HepG2 (cell line): ENCODE measurements at regions not wholly inside any gene's neighbourhood (a gene's known extent, or its start where the extent isn't known, plus 50 kb on each side); places are given as distances from the start of the nearest gene placed in this dataset.

Source experiments
- ATAC-seq: fragments of 200-7000 bp; cut with Tn5 transposase; 3 replicates; pipeline ENCODE4 v1.9.1; 2020; ENCODE audit warnings: mild to moderate bottlenecking, moderate library complexity
- BruUV-seq: library from RNA; stranded (reverse); fragments of 400-500 nt; replicated peaks from 2 replicates; lab custom pipeline; 2021; lab: Mats Ljungman, UMichigan
- CTCF ChIA-PET: fragments of 300-600 bp; formaldehyde crosslinking; extraction: SDS; loops from one replicate; lab custom pipeline; 2021; ENCODE audit warnings: low total read pairs, inconsistent platforms, low intra/inter-chr PET ratio; lab: Yijun Ruan, JAX
- POLR2A ChIA-PET: fragments of 350-600 bp; sonication (Branson Sonifier 250); formaldehyde crosslinking; loops from one replicate; lab custom pipeline; 2020; ENCODE audit warnings: antibody characterized with exemption, inconsistent platforms; lab: Yijun Ruan, JAX
- DNase-seq: peaks from one replicate; pipeline ENCODE4 v3.0.0-alpha.2; 2015; ENCODE audit warnings: low spot score
- FAIRE-seq: peaks from 3 replicates; lab custom pipeline; 2011; peaks lifted over from hg19 to GRCh38; lab: Jason Lieb, UNC
- H2AFZ ChIP-seq: one replicate; pipeline ENCODE4 v1.6.1; 2011; ENCODE audit warnings: low read length, inconsistent platforms
- H3K27ac ChIP-seq: fragments of 300-600 bp; 3 replicates; pipeline ENCODE4 v1.8.0; 2011; ENCODE audit warnings: mixed run types, mild to moderate bottlenecking, mixed read lengths, low read length, inconsistent platforms; ENCODE audit not compliant: insufficient read depth; ENCODE audit errors: extremely low read length
- H3K27me3 ChIP-seq, 2 experiments: fragments of 200-600 bp in 1 of 2; 2 replicates in 1 of 2; 3 replicates in 1 of 2; pipeline versions ENCODE4 v1.6.0 to v1.8.0; 2011; ENCODE audit warnings: low read length in 2 of 2, mild to moderate bottlenecking in 2 of 2, moderate library complexity in 2 of 2, inconsistent platforms in 1 of 2; ENCODE audit not compliant: insufficient read depth in 2 of 2, control insufficient read depth in 1 of 2
- H3K36me3 ChIP-seq, 2 experiments: fragments of 200-600 bp in 1 of 2; replicated peaks in 1 of 2; 2 replicates in 1 of 2; 3 replicates in 1 of 2; pipeline versions ENCODE4 v1.5.1 to v1.8.0; 2011; ENCODE audit warnings: low read length in 2 of 2, inconsistent platforms in 1 of 2; ENCODE audit not compliant: insufficient read depth in 2 of 2, control insufficient read depth in 1 of 2
- H3K4me1 ChIP-seq: 2 replicates; pipeline ENCODE4 v1.5.1; 2012; ENCODE audit warnings: low read length, inconsistent platforms; ENCODE audit not compliant: insufficient read depth
- H3K4me2 ChIP-seq: 2 replicates; pipeline ENCODE4 v1.6.0; 2011; ENCODE audit warnings: low read depth, low read length, inconsistent platforms
- H3K4me3 ChIP-seq, 3 experiments: fragments of 200-600 bp in 1 of 3; sonication (generic), shearing (Covaris generic) in 1 of 3; replicated peaks in 1 of 3; 2 replicates each; pipeline ENCODE4 v1.5.1; 2011 to 2016; ENCODE audit warnings: low read length in 3 of 3, inconsistent platforms in 2 of 3, low read depth in 2 of 3, mild to moderate bottlenecking in 2 of 3, control low read depth in 1 of 3, mixed read lengths in 1 of 3; ENCODE audit not compliant: insufficient read depth in 1 of 3
- H3K79me2 ChIP-seq: one replicate; pipeline ENCODE4 v1.6.1; 2011; ENCODE audit warnings: low read length, inconsistent platforms; ENCODE audit not compliant: insufficient read depth
- H3K9ac ChIP-seq: 2 replicates; pipeline ENCODE4 v1.6.0; 2011; ENCODE audit warnings: mild to moderate bottlenecking, low read depth, low read length, inconsistent platforms; ENCODE audit not compliant: insufficient read depth
- H3K9me3 ChIP-seq: 2 replicates; pipeline ENCODE4 v1.5.1; 2012; ENCODE audit warnings: mild to moderate bottlenecking, low read length
- H4K20me1 ChIP-seq: 2 replicates; pipeline ENCODE4 v1.6.0; 2011; ENCODE audit warnings: inconsistent platforms, mild to moderate bottlenecking, low read length, moderate library complexity; ENCODE audit not compliant: insufficient read depth
- CREM ChIP-seq, 2 experiments: sonication (generic) in 1 of 2; formaldehyde crosslinking in 1 of 2; IDR thresholded peaks; 2 replicates each; pipeline versions ENCODE4 v1.4.0 to v1.6.1; 2016 to 2020; ENCODE audit warnings: antibody characterized with exemption in 1 of 2, mild to moderate bottlenecking in 1 of 2, missing genetic modification reagents in 1 of 2
- EHMT2 ChIP-seq: fragments of 200-600 bp; sonication (generic); IDR thresholded peaks from 2 replicates; pipeline ENCODE4 v1.7.0; 2017; ENCODE audit warnings: antibody characterized with exemption, low read depth, low read length, borderline replicate concordance
- IKZF4 ChIP-seq: sonication (generic); formaldehyde crosslinking; IDR thresholded peaks from 2 replicates; pipeline ENCODE4 v1.5.1; 2020; ENCODE audit warnings: borderline replicate concordance, mild to moderate bottlenecking, low read depth, missing genetic modification reagents; ENCODE audit errors: not compliant biosample characterization
- JUNB ChIP-seq: sonication (generic); formaldehyde crosslinking; IDR thresholded peaks from 2 replicates; pipeline ENCODE4 v1.8.0; 2022; ENCODE audit warnings: missing genetic modification reagents, mild to moderate bottlenecking, borderline replicate concordance
- SIN3B ChIP-seq: fragments of 150-350 bp; IDR thresholded peaks from 2 replicates; pipeline ENCODE4 v1.6.1; 2014; ENCODE audit warnings: low read length
- ZFP1 ChIP-seq: IDR thresholded peaks from 2 replicates; pipeline ENCODE4 v1.6.1; 2016
- ZFY ChIP-seq: sonication (generic); formaldehyde crosslinking; IDR thresholded peaks from 2 replicates; pipeline ENCODE4 v1.4.0; 2020; ENCODE audit warnings: missing genetic modification reagents
- ZNF20 ChIP-seq: sonication (generic); formaldehyde crosslinking; IDR thresholded peaks from 2 replicates; pipeline ENCODE4 v1.4.0; 2020; ENCODE audit warnings: mild to moderate bottlenecking, moderate library complexity, missing genetic modification reagents
- ZNF296 ChIP-seq: sonication (generic); formaldehyde crosslinking; conservative IDR thresholded peaks from 2 replicates; pipeline ENCODE4 v1.5.0; 2020; ENCODE audit warnings: mild to moderate bottlenecking, missing genetic modification reagents
- ZNF343 ChIP-seq: sonication (generic); formaldehyde crosslinking; IDR thresholded peaks from 2 replicates; pipeline ENCODE4 v1.4.0; 2020; ENCODE audit warnings: mild to moderate bottlenecking, missing genetic modification reagents
- ZNF431 ChIP-seq: sonication (generic); formaldehyde crosslinking; IDR thresholded peaks from 2 replicates; pipeline ENCODE4 v1.9.0; 2022; ENCODE audit warnings: missing genetic modification reagents, low read depth, mild to moderate bottlenecking, borderline replicate concordance
- ZNF451 ChIP-seq: sonication (generic); formaldehyde crosslinking; IDR thresholded peaks from 2 replicates; pipeline ENCODE4 v1.5.0; 2020; ENCODE audit warnings: mild to moderate bottlenecking, missing genetic modification reagents
- WGBS: methylation state at CpG from one replicate; pipeline ENCODE4 v1.1.6; 2017; ENCODE audit warnings: low lambda C conversion rate; 5-methylcytosine and 5-hydroxymethylcytosine counted together
- in situ Hi-C: cut with HindIII; loops from 2 replicates; pipeline ENCODE4 v1.10.0; 2017; ENCODE audit warnings: low pct_unique_long_range_greater_than_20kb; ENCODE audit not compliant: extremely low pct_ligation_motif_present
- intact Hi-C: fragments of 100-400 bp; cut with micrococcal nuclease; formaldehyde crosslinking; loops from one replicate; pipeline ENCODE4 v1.10.0; 2022; ENCODE audit not compliant: unreplicated experiment
- TF ChIP-seq, protein P1 (sequence below): sonication (generic); formaldehyde crosslinking; IDR thresholded peaks from 2 replicates; pipeline ENCODE4 v1.4.0; 2020; ENCODE audit warnings: low read depth, mild to moderate bottlenecking, missing genetic modification reagents
- TF ChIP-seq, protein P2 (sequence below): sonication (generic); formaldehyde crosslinking; IDR thresholded peaks from 2 replicates; pipeline ENCODE4 v1.4.0; 2020; ENCODE audit warnings: missing genetic modification reagents
- TF ChIP-seq, protein P3 (sequence below): sonication (generic); formaldehyde crosslinking; IDR thresholded peaks from 2 replicates; pipeline ENCODE4 v1.4.0; 2020; ENCODE audit warnings: mild to moderate bottlenecking, missing genetic modification reagents, borderline replicate concordance

DNA sequence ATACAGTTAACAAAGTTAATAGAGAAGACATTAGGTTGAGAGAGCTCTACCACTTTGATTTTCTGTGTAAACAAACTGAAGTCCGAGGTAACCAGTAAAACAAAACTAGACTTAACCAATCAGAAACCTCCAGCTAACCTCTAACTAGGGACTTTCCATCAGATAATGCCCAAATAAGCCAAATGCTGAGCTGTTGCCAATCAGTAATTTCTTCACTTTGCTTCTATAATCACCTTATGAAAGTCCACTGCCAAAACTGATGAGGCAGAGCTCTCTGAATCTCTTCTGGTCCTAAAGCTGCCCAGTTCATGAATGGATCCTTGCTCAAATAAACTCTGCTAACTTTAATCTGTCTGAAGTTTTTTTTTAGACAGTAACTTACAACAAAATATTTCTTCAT, 448.0 kb upstream of the NECTIN3 start (continued):
- TF ChIP-seq SIN3B (no peak), CREM (IDR thresholded peaks at IDR 0.05) (no peak), CREM (CRISPR knock-in tag; IDR thresholded peaks at IDR 0.05) (no peak), JUNB (CRISPR knock-in tag) (no peak), ZNF20 (CRISPR knock-in tag) (no peak)

DNA sequence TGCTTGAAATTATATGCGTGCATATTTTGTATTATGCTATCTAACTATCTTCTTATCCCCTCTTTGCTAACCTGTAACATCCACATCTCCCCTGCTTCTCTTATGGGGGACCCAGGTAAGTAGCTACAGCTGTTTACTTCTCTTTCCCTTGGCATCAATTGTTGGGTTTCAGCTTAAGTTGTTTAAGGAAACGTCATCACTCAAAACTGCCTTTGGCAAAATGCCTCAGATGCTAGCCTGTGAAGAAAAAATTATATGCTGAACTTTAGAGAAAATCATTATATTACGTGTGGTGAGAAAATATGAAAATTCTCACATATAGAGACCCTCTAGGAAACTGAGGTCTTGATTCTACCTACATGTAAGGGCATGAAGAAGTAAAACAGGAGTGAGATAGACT, 447.0 kb upstream of the NECTIN3 start:
- no peaks in the 10 kb centered on the region for H3K4me1 ChIP-seq
- TF ChIP-seq ZFP1 = no peak
- TF ChIP-seq, protein P1, sequence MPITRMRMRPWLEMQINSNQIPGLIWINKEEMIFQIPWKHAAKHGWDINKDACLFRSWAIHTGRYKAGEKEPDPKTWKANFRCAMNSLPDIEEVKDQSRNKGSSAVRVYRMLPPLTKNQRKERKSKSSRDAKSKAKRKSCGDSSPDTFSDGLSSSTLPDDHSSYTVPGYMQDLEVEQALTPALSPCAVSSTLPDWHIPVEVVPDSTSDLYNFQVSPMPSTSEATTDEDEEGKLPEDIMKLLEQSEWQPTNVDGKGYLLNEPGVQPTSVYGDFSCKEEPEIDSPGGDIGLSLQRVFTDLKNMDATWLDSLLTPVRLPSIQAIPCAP = no peak
- DNase-seq = no peak
- BruUV-seq = no TSS peak
- H3K36me3 ChIP-seq = no peaks in the 10 kb centered on the region
- no peak overlapping the region for H3K4me3 ChIP-seq
- no peaks in the 10 kb centered on the region for H3K27me3 ChIP-seq
- no peaks in the 10 kb centered on the region for H4K20me1 ChIP-seq
- 40% methylated on average over 3 of the region's 3 CpGs for WGBS
- no peak for ATAC-seq
- no peak overlapping the region for H3K9ac ChIP-seq
- in situ Hi-C loops (no loop called here), intact Hi-C loops (no loop called here)
- ChIA-PET POLR2A (no interaction called here), CTCF (no interaction called here)
- no peaks in the 10 kb centered on the region for H3K79me2 ChIP-seq
- H3K9me3 ChIP-seq = no peaks in the 10 kb centered on the region
- no peak overlapping the region for H3K4me2 ChIP-seq
- no peak overlapping the region for H2AFZ ChIP-seq
- no peak for FAIRE-seq
- no peak overlapping the region for H3K27ac ChIP-seq

DNA sequence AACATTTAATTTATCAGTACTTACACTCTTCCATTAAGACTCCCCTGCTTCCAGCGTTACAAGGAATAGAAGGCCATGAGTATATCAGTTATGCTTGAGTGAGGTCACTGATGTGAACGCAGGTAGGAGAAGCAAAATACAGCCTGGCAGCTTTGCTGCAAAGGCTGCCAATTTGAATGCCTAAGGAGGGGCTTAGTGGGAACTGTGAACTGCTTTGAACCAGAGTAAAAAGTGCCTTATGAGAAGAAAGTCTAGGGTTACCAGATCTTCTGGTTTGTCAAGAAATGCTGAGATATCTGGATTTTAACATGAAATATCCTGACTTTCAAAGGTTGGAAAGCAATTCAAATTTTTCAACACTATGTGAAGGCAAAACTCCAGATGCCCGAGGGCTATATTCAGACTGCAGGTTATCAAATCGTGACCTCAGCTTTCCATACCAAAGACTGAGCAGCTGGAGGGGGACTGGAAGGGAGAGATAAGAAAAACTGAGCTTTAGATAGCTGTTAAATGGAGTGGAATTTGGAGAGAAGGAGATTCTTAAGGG, 446.3 kb upstream of the NECTIN3 start:
- Histone ChIP-seq H3K9me3 (no peaks in the 10 kb centered on the region), H3K36me3 (no peaks in the 10 kb centered on the region), H2AFZ (no peak overlapping the region), H3K9ac (no peak overlapping the region), H3K4me1 (no peaks in the 10 kb centered on the region), H4K20me1 (no peaks in the 10 kb centered on the region), H3K27ac (no peak overlapping the region), H3K27me3 (no peaks in the 10 kb centered on the region; a peak in 1 of 5 replicates), H3K79me2 (no peaks in the 10 kb centered on the region), H3K4me3 (no peak overlapping the region), H3K4me2 (no peak overlapping the region)
- in situ Hi-C loops = no loop called here
- POLR2A ChIA-PET = no interaction called here
- no TSS peak for BruUV-seq
- no peak for DNase-seq
- intact Hi-C loops = no loop called here
- no peak for FAIRE-seq
- WGBS = 9% methylated on average over 4 of the region's 4 CpGs
- CTCF ChIA-PET = no interaction called here
- no peak for ATAC-seq
- no peak for TF ChIP-seq ZNF431 (CRISPR knock-in tag)
- TF ChIP-seq ZNF451 = no peak
- TF ChIP-seq, protein P2, sequence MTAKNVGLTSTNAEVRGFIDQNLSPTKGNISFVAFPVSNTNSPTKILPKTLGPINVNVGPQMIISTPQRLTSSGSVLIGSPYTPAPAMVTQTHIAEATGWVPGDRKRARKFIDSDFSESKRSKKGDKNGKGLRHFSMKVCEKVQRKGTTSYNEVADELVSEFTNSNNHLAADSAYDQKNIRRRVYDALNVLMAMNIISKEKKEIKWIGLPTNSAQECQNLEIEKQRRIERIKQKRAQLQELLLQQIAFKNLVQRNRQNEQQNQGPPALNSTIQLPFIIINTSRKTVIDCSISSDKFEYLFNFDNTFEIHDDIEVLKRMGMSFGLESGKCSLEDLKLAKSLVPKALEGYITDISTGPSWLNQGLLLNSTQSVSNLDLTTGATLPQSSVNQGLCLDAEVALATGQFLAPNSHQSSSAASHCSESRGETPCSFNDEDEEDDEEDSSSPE = no peak
- TF ChIP-seq EHMT2 = no peak
- no peak for TF ChIP-seq ZNF296 (CRISPR knock-in tag)
- no peak for TF ChIP-seq ZFY (CRISPR knock-in tag)
- TF ChIP-seq IKZF4 = no peak
- no peak for TF ChIP-seq ZNF343
- TF ChIP-seq, protein P3, sequence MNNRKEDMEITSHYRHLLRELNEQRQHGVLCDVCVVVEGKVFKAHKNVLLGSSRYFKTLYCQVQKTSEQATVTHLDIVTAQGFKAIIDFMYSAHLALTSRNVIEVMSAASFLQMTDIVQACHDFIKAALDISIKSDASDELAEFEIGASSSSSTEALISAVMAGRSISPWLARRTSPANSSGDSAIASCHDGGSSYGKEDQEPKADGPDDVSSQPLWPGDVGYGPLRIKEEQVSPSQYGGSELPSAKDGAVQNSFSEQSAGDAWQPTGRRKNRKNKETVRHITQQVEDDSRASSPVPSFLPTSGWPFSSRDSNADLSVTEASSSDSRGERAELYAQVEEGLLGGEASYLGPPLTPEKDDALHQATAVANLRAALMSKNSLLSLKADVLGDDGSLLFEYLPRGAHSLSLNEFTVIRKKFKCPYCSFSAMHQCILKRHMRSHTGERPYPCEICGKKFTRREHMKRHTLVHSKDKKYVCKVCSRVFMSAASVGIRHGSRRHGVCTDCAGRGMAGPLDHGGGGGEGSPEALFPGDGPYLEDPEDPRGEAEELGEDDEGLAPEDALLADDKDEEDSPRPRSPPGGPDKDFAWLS (CRISPR knock-in tag) = no peak
